ENCODE measurements at regions not wholly inside any gene's neighbourhood (a gene's known extent, or its start where the extent isn't known, plus 50 kb on each side); places are given as distances from the start of the nearest gene placed in this dataset.

DNA sequence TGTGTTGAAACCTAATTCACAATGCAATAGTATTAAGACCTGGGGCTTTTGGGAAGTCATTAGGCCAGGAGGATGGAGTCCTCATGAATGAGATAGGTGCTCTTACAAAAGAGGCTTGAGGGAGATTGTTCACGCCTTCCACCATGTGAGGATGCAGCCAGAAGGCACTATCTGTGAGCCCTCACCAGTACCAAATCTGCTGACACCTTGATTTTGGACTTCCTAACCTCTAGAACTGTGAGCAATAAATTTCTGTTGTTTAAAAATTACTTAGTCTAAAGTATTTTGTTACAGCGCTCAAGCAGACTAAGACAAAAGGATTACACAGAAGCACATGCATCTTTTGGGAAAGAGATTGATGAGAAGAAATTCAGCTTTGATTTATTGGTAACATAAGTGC is 232.9 kb upstream of the NR4A3 start:
- TF ChIP-seq EZH2 (IDR thresholded peaks at IDR 0.05; ENCODE audit: insufficient read depth, poor library complexity, severe bottlenecking) (no peak), EZH2phosphoT487 (IDR thresholded peaks at IDR 0.05; ENCODE audit: insufficient read depth, low read depth) (no peak)
